ENCODE measurements at regions not wholly inside any gene's neighbourhood (a gene's known extent, or its start where the extent isn't known, plus 50 kb on each side); places are given as distances from the start of the nearest gene placed in this dataset.

DNA sequence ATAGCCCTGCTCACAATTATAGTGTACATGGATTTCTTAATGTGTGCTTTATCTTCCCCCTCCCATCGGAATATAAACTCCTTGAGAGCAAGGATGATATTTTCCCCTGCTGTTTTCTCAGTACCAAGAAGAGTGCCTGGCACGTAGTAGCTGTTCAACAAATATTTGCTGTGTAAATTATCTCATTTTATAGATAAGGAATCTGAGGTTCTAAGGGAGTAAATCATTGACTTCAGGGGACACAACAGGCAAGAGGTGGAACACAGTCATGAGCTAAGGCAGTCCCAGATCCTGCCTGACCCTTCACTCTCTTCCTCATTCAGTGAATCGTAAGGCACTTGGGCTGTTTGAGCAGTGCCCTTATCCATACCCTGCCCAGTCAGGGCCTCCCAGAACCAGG is 187.3 kb upstream of the TNP1 start:
- no peak for TF ChIP-seq CTCF (IDR thresholded peaks at IDR 0.05)

- no peak for TF ChIP-seq CTCF (IDR thresholded peaks at IDR 0.05)
Observed at GRCh38 chr2:217045700-217046475, 186.0 kb upstream of the TNP1 start.

GRCh38 chr2:217040099-217040498 is 180.2 kb upstream of the TNP1 start:
- no peak for TF ChIP-seq CTCF (IDR thresholded peaks at IDR 0.05)

DNA sequence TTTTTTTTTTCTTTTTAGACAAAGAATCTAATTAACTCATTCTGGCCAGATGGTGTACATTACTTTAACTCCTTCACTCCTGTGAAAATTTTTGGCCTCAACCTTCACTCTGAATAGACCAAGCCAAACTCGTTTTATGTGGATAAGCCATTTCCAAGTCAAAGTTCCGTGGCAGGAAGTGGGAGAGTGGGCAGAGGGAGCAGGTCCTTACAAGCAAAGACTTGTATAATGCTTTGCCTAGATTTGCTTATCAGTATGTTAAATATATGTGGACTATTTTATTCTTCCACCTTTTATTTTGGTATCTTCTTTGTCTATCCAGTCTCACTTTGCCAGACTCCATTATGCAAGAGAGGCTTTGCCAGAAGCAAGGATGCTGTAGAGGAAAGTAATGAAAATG is 178.1 kb upstream of the TNP1 start:
- no peak for TF ChIP-seq CTCF (IDR thresholded peaks at IDR 0.05)

DNA sequence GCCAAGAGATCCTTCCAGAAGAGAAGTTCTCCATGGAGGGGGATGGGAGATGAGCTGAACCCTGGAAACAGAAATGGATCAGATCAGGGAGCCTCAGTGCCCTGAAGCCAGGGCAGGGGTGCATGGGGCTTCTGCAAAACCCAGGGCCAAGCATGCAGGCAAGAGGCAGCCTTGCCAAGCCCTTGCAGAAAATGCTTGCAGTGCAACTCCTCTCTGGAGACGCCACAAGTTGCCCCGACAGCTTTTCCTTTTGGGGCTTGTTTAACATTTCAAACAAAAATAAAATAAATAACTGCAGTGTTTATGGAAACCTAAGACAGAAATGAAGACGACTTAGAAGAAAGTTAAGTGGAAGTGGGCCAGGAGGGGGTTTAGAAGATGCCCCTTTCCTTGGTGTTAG is 177.5 kb upstream of the TNP1 start:
- TF ChIP-seq CTCF (IDR thresholded peaks at IDR 0.05): no peak

DNA sequence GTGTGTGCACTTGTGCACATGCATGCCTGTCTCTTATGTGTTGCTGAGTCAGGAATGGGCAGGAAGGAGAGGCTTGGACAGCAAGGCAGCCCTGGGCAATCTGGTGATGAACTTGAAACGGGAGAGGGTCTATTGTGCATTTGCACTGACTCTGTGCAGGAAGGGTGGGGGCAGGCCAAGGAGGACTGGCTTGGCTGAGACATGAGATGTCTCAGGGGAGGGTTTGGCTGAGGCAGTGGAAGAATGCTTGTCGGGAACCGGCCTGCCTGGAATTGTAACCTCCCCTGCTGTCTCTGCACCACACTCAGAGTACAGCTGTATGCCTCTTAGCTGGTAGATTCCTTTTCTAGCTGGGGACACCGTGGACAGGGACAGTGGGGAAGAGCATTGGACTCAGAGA is 176.1 kb upstream of the TNP1 start:
- TF ChIP-seq CTCF (IDR thresholded peaks at IDR 0.05): no peak

DNA sequence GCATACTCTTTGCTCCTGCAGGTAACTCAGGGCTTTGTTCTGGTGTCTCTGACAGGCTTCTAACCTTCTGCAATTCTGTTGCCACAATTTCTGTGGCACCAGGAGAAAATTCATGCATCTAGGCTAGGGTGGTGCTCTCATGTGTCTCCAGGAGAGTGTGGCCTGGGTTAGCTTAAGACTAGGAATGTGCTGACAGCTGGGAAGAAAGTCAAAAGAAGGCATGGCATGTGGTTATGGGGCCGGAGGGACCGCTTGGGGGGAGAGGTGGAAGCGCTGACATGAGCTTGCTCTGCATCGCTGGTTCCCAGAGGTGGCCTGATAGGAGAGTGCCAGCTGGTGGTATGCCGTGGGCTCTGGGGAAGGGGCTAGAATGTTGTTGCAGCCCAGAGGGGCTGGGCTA is 173.3 kb upstream of the TNP1 start:
- no peak for TF ChIP-seq CTCF (IDR thresholded peaks at IDR 0.05)

DNA sequence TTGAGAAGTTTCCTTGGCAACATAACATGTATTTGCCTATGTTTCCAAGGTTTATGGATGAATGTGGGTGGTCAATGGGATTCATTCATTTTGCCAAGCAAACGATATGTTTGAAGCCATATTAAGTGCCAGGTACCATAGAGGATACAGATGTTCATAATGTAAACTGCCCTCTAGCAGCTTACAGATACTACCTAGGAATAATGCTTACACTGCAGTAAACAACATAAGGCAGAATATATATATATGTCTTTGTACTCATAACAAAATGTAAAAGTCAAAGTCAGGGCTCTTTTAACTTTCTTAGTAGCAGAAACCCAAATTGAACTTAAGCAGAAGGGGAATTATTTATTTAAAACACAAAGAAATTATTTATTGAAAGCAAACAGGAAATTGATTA is 171.6 kb upstream of the TNP1 start:
- no peak for TF ChIP-seq CTCF (IDR thresholded peaks at IDR 0.05)
